ENCODE measurements at regions not wholly inside any gene's neighbourhood (a gene's known extent, or its start where the extent isn't known, plus 50 kb on each side); places are given as distances from the start of the nearest gene placed in this dataset.

GRCh38 chr5:97729938-97730337 lies 546.9 kb upstream of the RIOK2 start:
- no peak for DNase-seq (ENCODE audit: low read depth)
- TF ChIP-seq CTCF (conservative IDR thresholded peaks at IDR 0.05; ENCODE audit: low read depth, low read length), result no peak

GRCh38 chr5:97735209-97735608 lies 552.2 kb upstream of the RIOK2 start:
- no peak for TF ChIP-seq CTCF (conservative IDR thresholded peaks at IDR 0.05; ENCODE audit: low read depth, low read length)
- no peak overlapping the region for H3K4me3 ChIP-seq (ENCODE audit: low read depth, low read length)
- DNase-seq (ENCODE audit: low read depth), result no peak

More at GRCh38 chr5:97729938-97730337, 546.9 kb upstream of the RIOK2 start:
- H3K4me3 ChIP-seq (ENCODE audit: low read depth, low read length), result no peak overlapping the region

DNA sequence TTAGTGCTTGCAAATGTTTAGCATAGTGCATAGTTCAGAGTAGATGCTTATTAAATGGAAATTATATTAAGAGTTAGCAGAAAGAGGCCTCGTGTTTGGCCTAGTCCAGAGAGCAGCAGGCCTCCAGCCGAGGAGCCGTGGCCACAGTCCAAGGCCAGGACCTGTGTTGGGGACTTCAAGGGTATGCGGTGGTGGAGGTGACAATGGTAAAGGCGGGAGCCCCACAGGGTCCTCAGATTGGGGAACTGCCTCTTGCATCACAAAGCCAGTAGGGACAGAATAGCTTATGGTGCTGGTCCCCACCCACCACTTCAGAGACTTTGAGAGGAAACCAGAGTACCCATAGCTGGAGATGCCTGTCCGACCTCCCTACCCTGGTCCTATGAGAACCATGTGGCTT lies 554.6 kb upstream of the RIOK2 start:
- no peak for TF ChIP-seq CTCF (conservative IDR thresholded peaks at IDR 0.05; ENCODE audit: low read depth, low read length)
- DNase-seq (ENCODE audit: low read depth), result no peak
- H3K4me3 ChIP-seq (ENCODE audit: low read depth, low read length), result no peak overlapping the region

GRCh38 chr5:97745817-97746216 lies 562.8 kb upstream of the RIOK2 start:
- DNase-seq (ENCODE audit: low read depth), result no peak
- TF ChIP-seq CTCF (conservative IDR thresholded peaks at IDR 0.05; ENCODE audit: low read depth, low read length), result no peak
- no peak overlapping the region for H3K4me3 ChIP-seq (ENCODE audit: low read depth, low read length)

DNA sequence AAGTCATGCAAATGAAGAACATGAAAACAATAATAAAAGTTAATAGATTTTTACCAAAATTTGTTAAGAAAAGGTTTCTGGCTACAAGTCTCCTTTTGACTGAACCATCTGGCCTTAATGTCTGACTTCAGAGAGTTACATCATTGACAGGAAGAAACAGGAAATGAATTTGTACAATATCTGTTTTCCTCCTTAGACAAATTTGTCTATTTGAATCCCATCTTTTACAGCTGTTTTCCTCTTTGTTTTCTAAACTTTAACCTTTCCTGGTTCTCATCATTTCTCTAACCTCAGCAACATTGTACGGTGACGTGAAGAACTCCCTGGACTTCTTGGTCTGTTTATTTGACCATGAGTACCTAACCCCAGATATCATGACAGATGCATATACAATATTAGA lies 567.5 kb upstream of the RIOK2 start:
- no peak for TF ChIP-seq CTCF (conservative IDR thresholded peaks at IDR 0.05; ENCODE audit: low read depth, low read length)
- no peak for DNase-seq (ENCODE audit: low read depth)
- H3K4me3 ChIP-seq (ENCODE audit: low read depth, low read length), result no peak overlapping the region

GRCh38 chr5:97751540-97751939 lies 568.5 kb upstream of the RIOK2 start:
- no peak for TF ChIP-seq CTCF (conservative IDR thresholded peaks at IDR 0.05; ENCODE audit: low read depth, low read length)
- no peak overlapping the region for H3K4me3 ChIP-seq (ENCODE audit: low read depth, low read length)
- no peak for DNase-seq (ENCODE audit: low read depth)

- DNase-seq (ENCODE audit: low read depth), result no peak
- no peak for TF ChIP-seq CTCF (conservative IDR thresholded peaks at IDR 0.05; ENCODE audit: low read depth, low read length)
- H3K4me3 ChIP-seq (ENCODE audit: low read depth, low read length), result no peak overlapping the region
Measured at GRCh38 chr5:97752871-97753270, 569.8 kb upstream of the RIOK2 start.
